ENCODE measurements at regions not wholly inside any gene's neighbourhood (a gene's known extent, or its start where the extent isn't known, plus 50 kb on each side); places are given as distances from the start of the nearest gene placed in this dataset.

DNA sequence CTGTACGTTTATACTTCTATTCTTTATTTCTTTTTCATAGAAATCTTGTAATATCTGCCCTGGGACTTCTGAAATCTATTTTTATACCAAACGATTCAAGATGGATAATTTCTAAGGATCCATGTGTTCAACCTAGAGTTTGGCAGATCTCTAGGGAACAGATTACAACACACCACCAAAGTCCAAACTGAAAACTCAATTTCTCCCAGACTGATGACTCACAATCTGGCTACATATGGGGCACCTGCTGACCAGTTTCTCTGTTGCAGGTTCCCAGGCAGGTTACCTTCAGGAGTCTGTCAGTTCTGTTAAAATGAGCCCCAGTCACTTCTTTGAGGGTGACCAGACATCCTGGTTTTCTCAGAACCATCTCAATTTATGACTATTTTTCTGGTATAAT is 439.4 kb downstream of the GPATCH2 start:
- H3K36me3 ChIP-seq: no peaks in the 10 kb centered on the region
- peaks cover 5% of the 10 kb centered on the region for H3K9me3 ChIP-seq
- H3K27ac ChIP-seq: no peak overlapping the region
- ATAC-seq: no peak
- TF ChIP-seq, protein P1, sequence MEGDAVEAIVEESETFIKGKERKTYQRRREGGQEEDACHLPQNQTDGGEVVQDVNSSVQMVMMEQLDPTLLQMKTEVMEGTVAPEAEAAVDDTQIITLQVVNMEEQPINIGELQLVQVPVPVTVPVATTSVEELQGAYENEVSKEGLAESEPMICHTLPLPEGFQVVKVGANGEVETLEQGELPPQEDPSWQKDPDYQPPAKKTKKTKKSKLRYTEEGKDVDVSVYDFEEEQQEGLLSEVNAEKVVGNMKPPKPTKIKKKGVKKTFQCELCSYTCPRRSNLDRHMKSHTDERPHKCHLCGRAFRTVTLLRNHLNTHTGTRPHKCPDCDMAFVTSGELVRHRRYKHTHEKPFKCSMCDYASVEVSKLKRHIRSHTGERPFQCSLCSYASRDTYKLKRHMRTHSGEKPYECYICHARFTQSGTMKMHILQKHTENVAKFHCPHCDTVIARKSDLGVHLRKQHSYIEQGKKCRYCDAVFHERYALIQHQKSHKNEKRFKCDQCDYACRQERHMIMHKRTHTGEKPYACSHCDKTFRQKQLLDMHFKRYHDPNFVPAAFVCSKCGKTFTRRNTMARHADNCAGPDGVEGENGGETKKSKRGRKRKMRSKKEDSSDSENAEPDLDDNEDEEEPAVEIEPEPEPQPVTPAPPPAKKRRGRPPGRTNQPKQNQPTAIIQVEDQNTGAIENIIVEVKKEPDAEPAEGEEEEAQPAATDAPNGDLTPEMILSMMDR (IDR thresholded peaks at IDR 0.05): no peak
- H3K27me3 ChIP-seq (ENCODE audit: low read depth): no peaks in the 10 kb centered on the region
- DNase-seq: no peak
- intact Hi-C loops (cut with DNase I): no loop called here
- H3K4me3 ChIP-seq: no peak overlapping the region
- H3K4me1 ChIP-seq: no peaks in the 10 kb centered on the region

DNA sequence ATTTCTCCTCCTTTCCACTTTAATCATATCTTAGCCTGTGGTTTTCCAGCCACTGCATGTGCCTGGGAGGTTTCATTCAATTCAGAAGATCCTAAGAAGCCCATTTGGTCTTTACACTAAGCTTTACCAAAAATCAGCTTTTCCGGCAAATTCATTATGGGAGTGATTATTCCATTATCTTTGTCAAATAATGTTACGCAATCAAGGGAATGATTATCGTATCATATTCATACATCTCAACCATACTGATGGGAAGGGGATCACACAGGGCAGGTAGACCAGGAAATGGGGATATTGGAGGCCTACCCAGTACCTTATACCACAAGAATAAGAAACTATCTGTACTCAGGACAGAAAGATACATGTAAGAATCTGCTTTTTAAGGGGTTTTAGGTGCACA is 440.5 kb downstream of the GPATCH2 start:
- no peaks in the 10 kb centered on the region for H3K4me1 ChIP-seq
- intact Hi-C loops (cut with DNase I): no loop called here
- ATAC-seq: no peak

DNA sequence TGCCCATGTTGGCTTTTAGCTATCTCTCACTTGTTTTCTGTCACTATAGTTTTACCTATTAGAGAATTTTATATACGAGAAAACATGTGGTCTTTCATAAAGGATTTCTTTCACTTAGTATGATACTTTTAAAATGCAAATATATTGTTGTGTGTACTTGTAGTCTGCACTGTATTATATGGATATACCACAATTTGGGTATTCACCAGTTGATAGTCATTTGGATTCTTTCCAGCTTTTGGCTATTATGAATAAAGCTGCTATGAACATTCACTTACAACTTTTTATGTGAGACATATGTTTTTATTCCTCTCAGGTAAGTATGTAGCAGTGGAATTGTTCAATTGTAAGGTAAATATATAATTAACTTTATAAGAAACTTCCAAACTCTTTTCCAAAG is 441.5 kb downstream of the GPATCH2 start:
- H3K27ac ChIP-seq: no peak overlapping the region
- intact Hi-C loops (cut with DNase I): no loop called here
- H3K4me1 ChIP-seq: no peaks in the 10 kb centered on the region
- ATAC-seq (no peak), DNase-seq (no peak)
- no peaks in the 10 kb centered on the region for H3K36me3 ChIP-seq
- no peaks in the 10 kb centered on the region for H3K27me3 ChIP-seq (ENCODE audit: low read depth)
- H3K9me3 ChIP-seq: peaks cover 6% of the 10 kb centered on the region
- H3K4me3 ChIP-seq: no peak overlapping the region
- TF ChIP-seq, protein P1 (IDR thresholded peaks at IDR 0.05): no peak

More for the DNA sequence above, 440.5 kb downstream of the GPATCH2 start:
- H3K9me3 ChIP-seq: peaks cover 6% of the 10 kb centered on the region
- no peaks in the 10 kb centered on the region for H3K36me3 ChIP-seq
- H3K27me3 ChIP-seq (ENCODE audit: low read depth): no peaks in the 10 kb centered on the region
- TF ChIP-seq, protein P1 (IDR thresholded peaks at IDR 0.05): no peak
- DNase-seq: no peak
- H3K4me3 ChIP-seq: no peak overlapping the region
- H3K27ac ChIP-seq: no peak overlapping the region

DNA sequence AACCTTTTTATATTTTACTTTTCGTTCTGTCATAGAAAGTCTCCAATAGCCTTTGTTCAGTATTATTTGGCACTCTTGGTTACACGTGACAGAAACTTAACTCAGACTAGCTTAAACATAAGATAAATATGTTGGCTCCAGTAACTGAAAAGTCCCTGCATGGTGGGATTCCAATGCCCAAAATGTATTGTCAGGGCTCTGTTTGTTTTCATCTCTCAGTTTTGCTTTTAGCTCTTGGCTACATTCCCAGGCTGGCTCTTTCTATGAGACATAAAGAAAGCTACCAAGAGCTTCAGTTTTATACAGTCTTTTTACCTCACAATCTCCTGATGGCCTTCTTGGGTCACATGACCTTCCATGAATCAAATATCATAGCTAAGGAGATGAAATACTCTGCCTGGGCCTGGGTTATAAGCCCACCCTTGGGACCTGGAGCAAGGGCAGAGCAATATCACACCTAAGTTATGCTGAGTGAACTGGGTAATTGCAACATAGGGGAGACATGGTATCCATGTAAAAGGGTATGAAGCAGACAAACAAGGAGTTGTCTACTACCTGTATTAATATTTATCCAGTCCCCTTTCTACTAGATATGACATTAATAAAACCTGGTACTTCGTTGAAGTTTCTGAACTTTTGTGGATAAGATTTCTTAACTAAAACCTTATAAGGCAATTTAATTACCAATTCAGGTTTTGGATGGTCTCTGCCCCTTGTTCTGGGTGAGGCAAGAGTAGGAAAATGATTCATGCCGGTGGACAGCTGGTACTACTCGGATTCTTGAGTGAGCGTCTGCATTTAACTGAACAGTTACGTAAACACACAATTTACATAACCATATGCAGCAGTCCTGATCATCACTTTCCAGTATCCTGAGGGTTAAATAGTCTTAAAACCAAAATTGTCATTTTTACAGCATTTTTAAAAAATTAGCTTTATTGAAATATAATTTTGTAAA is 442.3 kb downstream of the GPATCH2 start:
- TF ChIP-seq, protein P1 (IDR thresholded peaks at IDR 0.05): no peak
- H3K27ac ChIP-seq: no peak overlapping the region
- DNase-seq (no peak), ATAC-seq (no peak)
- H3K9me3 ChIP-seq: peaks cover 6% of the 10 kb centered on the region
- H3K4me3 ChIP-seq: no peak overlapping the region
- no peaks in the 10 kb centered on the region for H3K4me1 ChIP-seq
- H3K36me3 ChIP-seq: no peaks in the 10 kb centered on the region
- intact Hi-C loops (cut with DNase I): no loop called here
- H3K27me3 ChIP-seq (ENCODE audit: low read depth): no peaks in the 10 kb centered on the region

DNA sequence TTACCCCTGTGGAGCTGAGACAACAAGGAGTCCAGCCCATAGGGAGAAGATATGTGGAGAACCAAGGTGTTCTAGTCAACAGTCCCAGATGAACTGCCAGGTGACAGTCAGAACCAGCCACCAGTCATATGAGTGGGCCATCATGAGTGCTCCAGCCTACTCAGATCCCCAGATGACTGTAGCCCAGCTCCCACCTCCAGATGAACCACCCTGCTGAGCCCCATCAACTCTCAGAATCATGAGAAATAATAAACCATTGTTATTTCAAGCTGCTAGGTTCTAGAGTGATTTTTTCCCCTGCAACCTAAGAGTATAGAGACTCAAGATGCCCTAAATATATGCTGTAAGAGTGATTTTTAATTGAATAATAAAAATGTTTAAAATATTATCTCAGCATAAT is 444.2 kb downstream of the GPATCH2 start:
- TF ChIP-seq, protein P1 (IDR thresholded peaks at IDR 0.05): no peak
- H3K4me1 ChIP-seq: no peaks in the 10 kb centered on the region
- no peaks in the 10 kb centered on the region for H3K36me3 ChIP-seq
- H3K27ac ChIP-seq: no peak overlapping the region
- no peaks in the 10 kb centered on the region for H3K27me3 ChIP-seq (ENCODE audit: low read depth)
- no peak for DNase-seq
- intact Hi-C loops (cut with DNase I): no loop called here
- peaks cover 6% of the 10 kb centered on the region for H3K9me3 ChIP-seq
- no peak for ATAC-seq
- H3K4me3 ChIP-seq: no peak overlapping the region

Data from lower lobe of right lung (tissue), 2 donors.